Endothelial cell of umbilical vein (primary cell): ENCODE measurements at regions not wholly inside any gene's neighbourhood (a gene's known extent, or its start where the extent isn't known, plus 50 kb on each side); places are given as distances from the start of the nearest gene placed in this dataset.

Experiments used
- CTCF ChIP-seq, 2 donors: IDR thresholded peaks; 1 replicate in 1 of 2; 2 replicates in 1 of 2; pipeline ENCODE4 v1.5.1; 2011; ENCODE audit warnings: low read length in 2 of 2, mild to moderate bottlenecking in 2 of 2, moderate library complexity in 2 of 2, control low read depth in 1 of 2, inconsistent platforms in 1 of 2, low read depth in 1 of 2; ENCODE audit not compliant: insufficient read depth in 1 of 2; ENCODE audit errors: extremely low read depth in 1 of 2
- POLR2A ChIP-seq: IDR thresholded peaks from 2 replicates; pipeline ENCODE4 v1.6.1; 2012; ENCODE audit warnings: low read depth, mild to moderate bottlenecking, control low read depth, low read length
- POLR2AphosphoS5 ChIP-seq: IDR thresholded peaks from 2 replicates; pipeline ENCODE4 v1.6.1; 2012; ENCODE audit warnings: low read depth, mild to moderate bottlenecking, control low read depth, low read length, moderate library complexity; ENCODE audit not compliant: insufficient read depth

DNA sequence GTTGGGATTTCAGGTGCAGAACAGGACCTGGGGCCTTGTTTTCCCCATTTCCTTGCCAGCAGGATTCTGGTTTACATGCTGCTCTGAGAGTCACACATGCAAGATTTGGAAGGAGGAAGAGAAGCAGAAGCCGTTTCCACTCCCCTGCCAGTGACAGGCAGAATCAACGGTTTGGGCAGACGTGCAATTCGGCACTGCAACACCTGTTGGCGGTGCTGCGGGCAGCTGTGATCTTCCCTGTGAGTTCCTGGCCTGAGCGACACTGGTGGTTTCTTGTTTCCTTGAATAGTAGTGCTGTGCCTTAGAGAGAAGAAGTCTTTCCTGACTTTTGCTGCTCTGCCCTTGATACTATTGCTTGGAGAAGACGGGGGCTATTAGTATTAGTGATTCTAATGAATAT lies 1126.2 kb downstream of the TYW1 start:
- TF ChIP-seq POLR2A (no peak), CTCF (IDR thresholded peaks at IDR 0.05; ENCODE audit: extremely low read depth in 1 of 2, insufficient read depth in 1 of 2, low read depth in 1 of 2, low read length in 2 of 2) (no peak), POLR2AphosphoS5 (no peak)
